AML-193 (cell line): ENCODE measurements at regions not wholly inside any gene's neighbourhood (a gene's known extent, or its start where the extent isn't known, plus 50 kb on each side); places are given as distances from the start of the nearest gene placed in this dataset.

ENCODE experiments used
- DNase-seq, 2 experiments: peaks; one replicate each; lab custom pipeline; 2025; lab: John Stamatoyannopoulos, UW

DNA sequence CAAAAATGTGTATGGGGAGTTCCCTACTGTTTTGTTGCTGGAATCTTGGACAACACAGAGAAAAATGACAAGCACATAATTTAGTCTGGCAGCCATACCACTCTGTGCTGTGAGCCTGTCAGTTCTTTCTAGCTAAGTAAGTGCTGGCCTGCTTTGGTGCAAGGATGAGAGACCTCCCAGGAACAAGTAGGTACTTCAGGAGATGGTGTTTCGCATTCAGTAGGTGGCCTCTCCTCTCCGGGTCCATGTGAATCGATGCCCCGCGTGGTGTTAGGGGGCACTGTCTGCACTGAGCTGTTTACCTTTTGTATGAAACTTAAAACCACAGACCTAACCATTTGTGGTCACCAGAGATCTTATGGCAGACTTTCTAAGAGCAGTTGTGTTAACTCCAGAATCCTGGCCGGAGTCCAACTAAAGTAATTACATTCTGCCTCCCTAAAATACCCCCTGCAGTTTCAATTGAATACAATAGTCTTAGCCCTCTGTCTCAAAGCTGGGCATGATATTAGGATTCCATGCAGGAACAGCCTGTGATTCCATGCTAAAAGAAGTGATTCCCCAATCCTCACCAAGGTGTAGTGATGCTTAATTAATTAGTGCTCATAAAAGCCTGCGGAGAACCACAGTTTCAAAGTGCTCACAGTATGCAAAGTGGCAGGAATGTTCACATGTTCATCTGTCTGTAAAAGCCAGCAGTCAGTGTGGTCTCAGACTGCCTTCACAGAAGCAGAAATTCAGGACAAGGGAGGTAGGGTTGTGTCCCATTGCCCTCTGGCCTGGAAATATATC is 64.2 kb downstream of the LLPH start:
- no peak for DNase-seq

- DNase-seq: no peak
Observed at GRCh38 chr12:66065641-66066136, 64.9 kb downstream of the LLPH start.

DNA sequence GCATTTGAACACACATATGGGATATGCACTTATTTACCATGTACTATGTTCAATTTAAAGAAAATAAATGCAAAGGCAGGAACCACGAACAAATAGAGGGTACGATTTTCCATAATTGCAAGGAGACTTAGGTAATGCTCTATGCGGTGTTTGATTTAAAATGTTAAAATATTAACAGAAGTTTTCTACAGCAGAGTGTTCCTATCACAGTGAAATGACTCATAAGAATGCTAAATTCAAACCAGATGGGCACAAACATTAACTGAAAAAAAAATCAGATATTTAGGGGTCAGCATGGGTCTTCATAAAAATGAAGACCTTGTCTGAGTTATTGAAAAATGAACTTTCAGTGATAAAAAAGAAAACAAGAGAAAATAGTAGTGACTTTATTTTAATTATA is 65.4 kb downstream of the LLPH start:
- DNase-seq: no peak

DNA sequence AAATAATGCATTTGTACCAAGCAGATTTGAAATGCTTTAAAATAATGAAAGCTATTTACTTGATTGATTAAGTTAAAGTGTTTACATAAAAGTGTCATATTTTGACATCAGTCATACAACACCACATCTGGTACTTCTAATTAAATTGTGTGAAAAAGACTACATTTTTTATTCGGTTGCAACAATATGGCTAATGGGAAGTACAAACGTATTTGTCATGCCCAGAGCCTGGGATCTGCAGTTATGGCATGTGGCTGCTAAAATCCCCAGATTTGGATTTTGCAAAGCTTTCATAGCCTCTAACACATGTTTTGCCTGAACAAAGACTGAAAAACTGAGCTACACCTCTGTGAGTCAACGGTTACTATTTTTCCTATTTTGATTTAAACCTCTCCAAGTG is 66.6 kb downstream of the LLPH start:
- no peak for DNase-seq

- no peak for DNase-seq
Observed at GRCh38 chr12:66062290-66062625, 68.3 kb downstream of the LLPH start.

DNA sequence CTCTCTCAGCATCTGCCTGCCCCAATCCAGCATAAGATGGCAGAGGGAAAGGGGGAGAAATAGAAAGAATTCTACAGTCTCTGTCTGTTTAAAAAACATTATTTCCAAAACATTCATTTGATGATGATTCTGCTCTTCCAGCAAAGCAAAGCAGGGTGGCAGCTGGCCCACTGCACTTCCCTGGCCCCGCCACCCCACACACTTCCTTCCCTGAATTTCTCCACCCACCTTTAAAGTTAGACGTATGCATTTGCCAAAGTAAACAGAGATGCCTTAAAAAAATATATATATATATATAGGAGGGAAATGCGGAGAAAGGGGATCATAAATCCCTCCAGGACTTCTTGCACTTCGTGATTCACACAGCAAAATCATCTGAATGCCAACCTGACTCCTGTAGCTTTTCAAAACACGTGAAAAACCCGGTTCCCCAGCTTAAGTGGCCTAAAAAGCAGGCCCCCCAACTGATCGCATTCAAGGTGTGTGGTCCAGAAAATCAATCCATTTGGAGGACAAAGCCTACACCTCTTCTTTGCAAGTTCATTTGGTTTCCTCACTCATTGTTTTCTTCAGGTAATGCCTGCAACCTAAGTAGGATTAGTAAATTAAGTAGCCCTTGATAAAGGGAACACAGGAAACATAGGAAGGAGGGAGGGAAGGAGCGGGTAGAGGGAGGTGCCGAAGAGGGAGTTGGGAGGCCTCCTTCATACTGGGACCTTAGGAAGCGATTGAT is 68.8 kb downstream of the LLPH start:
- no peak for DNase-seq

DNA sequence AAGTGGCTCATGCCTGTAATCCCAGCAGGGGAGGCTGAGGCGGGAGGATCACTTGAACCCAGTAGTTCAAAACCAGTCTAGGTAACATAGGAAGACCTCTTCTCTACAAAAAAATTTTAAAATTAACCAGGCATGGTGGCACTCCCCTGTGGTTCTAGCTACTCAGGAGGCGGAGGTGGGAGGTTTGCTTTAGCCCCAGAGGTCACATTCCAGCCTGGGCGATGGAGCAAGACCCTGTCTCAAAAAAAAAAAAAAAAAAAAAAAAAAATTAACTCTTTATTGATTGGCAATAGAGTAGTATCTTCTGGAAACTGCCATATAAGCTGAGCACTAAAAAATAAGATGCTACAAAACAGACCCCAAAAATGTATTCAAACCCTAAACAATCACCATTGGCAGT is 69.5 kb downstream of the LLPH start:
- DNase-seq: no peak

GRCh38 chr12:66060163-66060907 is 70.2 kb downstream of the LLPH start:
- no peak for DNase-seq

DNA sequence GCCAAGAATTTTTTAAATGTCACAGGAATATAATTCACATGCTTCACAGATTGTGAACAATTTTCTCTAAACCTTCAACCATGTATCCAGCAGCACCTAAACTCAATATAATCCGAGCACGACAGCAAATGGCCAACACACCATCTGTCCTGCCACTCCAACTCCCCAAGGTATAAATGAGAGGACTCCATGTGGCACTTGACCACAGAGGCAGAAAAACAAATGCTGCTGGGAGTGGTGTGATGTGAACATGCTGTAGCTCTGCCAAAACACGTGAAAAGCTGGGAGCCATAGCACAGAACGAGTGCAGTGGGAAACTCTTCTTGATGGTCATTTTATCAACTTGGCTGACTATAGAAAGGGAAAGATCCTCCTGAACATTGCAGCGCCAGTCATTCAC is 70.9 kb downstream of the LLPH start:
- DNase-seq: no peak

DNA sequence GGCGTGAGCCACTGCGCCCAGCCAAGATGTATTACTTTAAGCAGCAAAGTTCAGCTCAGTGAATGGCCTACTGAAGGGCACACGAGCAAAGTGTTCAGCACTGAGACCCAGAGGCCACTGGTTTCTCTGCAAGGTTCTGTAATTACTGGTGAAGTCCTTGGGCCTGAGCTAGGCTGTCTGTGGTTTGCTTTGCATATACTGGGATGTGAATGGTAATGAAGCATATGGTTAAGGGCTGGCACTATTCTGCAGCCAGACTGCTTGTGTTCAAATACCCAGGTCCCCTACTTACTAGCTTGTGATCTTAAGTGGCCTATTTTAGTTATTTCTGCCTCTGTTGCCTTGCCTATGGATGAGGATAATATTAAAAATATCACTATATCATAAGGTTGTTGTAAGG is 72.0 kb downstream of the LLPH start:
- DNase-seq: no peak

DNA sequence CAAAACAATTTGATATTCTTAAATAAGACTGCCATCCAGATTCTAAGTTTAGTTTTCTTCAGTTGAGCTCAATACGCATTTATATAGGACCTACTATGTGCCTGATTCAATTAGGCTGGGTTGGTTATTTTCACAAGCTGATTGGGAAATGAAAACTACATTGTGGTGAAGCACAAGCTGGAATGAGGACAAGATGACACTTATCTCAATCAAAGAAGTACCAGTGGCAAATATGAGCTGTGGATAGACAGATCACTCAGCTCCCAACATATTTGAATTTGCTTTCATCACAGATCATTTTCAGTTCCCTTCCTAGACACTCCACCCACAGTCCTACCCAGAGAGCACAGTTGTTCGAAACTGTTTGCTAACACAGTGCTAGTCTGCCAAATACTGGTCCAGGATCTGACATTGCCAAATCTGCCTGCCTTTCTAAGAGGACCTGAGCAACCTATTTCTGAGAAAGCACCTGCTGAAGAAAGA is 74.7 kb downstream of the LLPH start:
- DNase-seq: no peak

- DNase-seq: no peak
Observed at GRCh38 chr12:66052988-66053615, 77.4 kb downstream of the LLPH start.

DNA sequence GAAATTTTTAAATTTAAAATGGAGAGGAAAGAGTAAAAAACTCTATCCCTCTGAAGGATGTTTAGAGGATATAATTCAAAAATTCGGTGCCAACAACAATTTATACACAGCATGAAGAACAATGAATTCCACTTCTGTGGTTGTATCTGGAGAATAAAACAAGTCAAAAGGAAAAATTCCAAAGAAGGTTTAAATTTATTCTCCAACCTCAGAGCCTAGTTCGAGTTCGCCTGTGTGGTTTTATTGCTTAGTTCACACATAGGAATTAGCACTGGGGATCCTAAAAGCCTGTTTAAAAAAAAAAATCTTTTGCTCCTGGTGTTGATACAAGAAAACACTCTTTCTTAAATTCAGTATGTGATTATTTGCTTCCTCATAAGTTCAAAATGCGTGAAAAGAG is 79.2 kb downstream of the LLPH start:
- no peak for DNase-seq

- DNase-seq: no peak
Observed at GRCh38 chr12:66050610-66051009, 79.9 kb downstream of the LLPH start.

DNA sequence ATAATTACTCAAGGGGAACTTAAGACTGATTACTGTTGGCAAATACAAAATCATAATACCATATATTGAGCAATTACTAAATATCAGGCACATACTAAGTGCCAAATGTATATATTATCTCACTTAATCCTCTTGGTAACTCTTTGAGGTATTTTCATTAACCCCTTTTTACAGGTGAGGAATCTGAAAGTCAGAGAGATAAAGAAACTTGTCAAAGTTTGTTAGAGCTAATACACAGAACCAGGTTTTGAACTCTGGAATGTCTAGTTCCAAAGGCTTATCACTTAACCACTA is 80.3 kb downstream of the LLPH start:
- DNase-seq: no peak

DNA sequence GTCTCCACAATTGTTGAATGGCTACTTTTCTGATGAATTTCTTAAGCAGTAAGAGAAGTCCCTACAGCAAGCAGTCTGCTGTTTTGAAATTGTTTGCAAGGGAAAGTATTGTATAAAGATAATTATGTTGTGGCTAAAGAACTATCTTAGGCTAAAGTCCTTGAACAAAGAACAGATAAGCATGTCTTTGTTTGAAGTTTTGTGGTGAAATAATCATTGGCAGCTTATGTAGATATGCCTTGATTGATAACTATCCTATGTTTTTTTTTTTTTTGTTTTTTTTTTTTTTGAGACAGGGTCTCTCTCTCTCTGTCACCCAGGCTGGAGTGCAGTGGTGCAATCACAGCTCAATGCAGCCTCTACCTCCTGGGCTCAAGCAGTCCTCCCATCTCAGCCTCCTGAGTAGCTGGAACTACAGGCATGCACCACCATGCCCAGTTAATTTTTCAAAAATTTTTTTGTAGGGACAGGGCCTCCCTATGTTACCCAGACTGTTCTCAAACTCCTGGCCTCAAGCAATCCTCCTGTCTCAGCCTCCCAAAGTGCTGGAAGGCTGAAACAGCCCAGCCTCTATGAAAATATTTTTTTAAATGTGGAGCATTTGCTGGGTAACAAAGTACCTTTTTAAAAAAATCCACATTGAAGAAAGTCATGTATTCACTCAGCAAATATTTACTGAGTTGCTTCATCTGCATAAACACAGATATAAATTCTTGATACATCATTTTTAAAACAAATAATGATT is 80.8 kb downstream of the LLPH start:
- no peak for DNase-seq

DNA sequence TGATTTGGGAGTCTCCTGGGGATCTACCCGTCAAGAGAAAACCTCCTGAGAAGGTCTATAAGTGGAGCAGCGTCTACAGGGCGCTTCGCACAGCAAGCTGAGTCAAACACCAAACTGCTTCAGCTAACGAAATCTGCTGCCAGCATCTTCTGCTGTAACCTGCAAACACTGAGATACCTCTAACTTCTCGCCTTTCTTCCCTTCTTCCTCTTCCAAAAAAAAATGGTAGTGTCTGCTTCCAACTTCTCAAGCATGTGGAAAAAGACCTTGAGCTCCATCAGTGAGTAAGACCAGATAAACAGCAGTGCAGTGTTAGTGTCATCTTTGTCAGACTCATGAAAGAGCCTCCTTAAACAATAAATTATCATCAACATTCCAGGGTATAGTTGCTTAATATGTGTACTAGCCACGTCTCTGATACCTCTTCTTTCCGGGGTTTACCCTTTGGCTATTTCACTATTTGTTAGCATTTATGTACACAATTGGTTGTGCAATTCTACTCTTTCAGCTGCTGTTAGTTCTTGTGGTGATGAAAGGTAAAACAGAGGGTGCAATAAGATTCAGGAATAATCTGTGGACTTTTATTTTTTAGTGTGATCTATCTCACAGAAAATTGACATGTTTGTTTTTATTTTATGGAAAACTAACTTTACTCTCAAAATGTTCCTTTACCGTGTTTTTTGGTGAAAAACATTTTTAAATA is 81.6 kb downstream of the LLPH start:
- no peak for DNase-seq

- no peak for DNase-seq
Observed at GRCh38 chr12:66048218-66048834, 82.2 kb downstream of the LLPH start.

- DNase-seq: peak; percentile 18 to 34
Observed at GRCh38 chr12:66047411-66048021, 83.0 kb downstream of the LLPH start.

GRCh38 chr12:66045506-66045905 is 85.0 kb downstream of the LLPH start:
- no peak for DNase-seq
